ENCODE measurements at regions not wholly inside any gene's neighbourhood (a gene's known extent, or its start where the extent isn't known, plus 50 kb on each side); places are given as distances from the start of the nearest gene placed in this dataset.

DNA sequence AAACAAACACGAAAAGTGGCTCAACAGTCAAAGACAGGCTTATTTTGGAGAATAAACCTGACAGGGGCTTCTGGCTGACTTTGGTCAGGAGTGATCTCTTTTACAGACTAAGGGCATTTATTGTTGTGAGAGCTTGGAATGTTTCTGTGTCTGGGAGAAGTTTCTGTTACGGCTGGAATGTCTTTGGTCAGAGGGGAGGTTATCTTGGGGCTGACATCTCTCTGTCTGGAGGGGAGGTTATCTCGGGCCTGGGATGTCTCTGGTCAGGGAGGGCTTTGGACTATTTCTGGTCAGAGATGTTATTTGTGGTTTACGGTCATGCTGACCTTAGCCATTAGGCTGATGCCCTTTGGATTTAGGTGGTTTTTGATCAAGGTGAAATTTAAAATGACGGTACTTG, 345.5 kb upstream of the FSIP2 start:
- Mint-ChIP-seq H3K4me1 (peaks cover 14 to 17% of the 10 kb centered on the region in 2 experiments), H3K9me3 (no peaks in the 10 kb centered on the region; a peak in 1 of 5 replicates), H3K27me3 (ENCODE audit: low read depth) (no peaks in the 10 kb centered on the region), H3K27ac (no peak overlapping the region; a peak in 2 of 7 replicates), H3K4me3 (no peak overlapping the region), H3K36me3 (ENCODE audit: insufficient read depth in 1 of 3, low read depth in 3 of 3) (no peaks in the 10 kb centered on the region)
- Histone ChIP-seq H2BK12ac (ENCODE audit: insufficient read length, low read depth, low read length) (no peak overlapping the region), H2AK5ac (ENCODE audit: insufficient read length, low read length) (no peak overlapping the region), H2BK20ac (ENCODE audit: low read depth, low read length, poor library complexity, severe bottlenecking) (no peak overlapping the region), H3K23ac (ENCODE audit: insufficient read length, low read depth, low read length) (no peak overlapping the region), H3T11ph (ENCODE audit: low read length) (no peak overlapping the region), H4K8ac (replicated peaks; ENCODE audit: insufficient read length, low read depth, low read length) (no peak overlapping the region), H4K20me1 (ENCODE audit: control insufficient read depth, insufficient read depth, insufficient read length) (no peaks in the 10 kb centered on the region), H3K79me2 (ENCODE audit: insufficient read depth, low read length) (no peaks in the 10 kb centered on the region), H3K27me3 (ENCODE audit: insufficient read depth, low read length) (no peaks in the 10 kb centered on the region), H2AFZ (ENCODE audit: low read length) (no peak overlapping the region), H3K9me3 (ENCODE audit: control insufficient read depth, low read depth, low read length) (no peaks in the 10 kb centered on the region), H2BK15ac (ENCODE audit: low read depth, low read length) (no peak overlapping the region), H3K79me1 (ENCODE audit: insufficient read depth, low read depth, low read length, poor library complexity, severe bottlenecking) (no peaks in the 10 kb centered on the region), H2BK5ac (ENCODE audit: insufficient read length, low read length) (no peak overlapping the region), H3K4ac (ENCODE audit: low read depth, low read length) (no peak overlapping the region), H3K56ac (ENCODE audit: insufficient read length, low read depth, low read length) (no peak overlapping the region), H2BK120ac (ENCODE audit: low read depth, low read length, poor library complexity, severe bottlenecking) (no peak overlapping the region), H4K5ac (ENCODE audit: insufficient read length, low read depth, low read length) (no peak overlapping the region), H3K4me1 (ENCODE audit: insufficient read depth, low read length) (no peaks in the 10 kb centered on the region), H3K14ac (ENCODE audit: insufficient read depth, low read length) (no peak overlapping the region), H3K23me2 (ENCODE audit: insufficient read length, low read depth, low read length, poor library complexity, severe bottlenecking) (no peaks in the 10 kb centered on the region), H4K91ac (ENCODE audit: insufficient read length, low read depth, low read length) (no peak overlapping the region), H3K9ac (ENCODE audit: extremely low read depth, insufficient read length, low read length) (no peak overlapping the region), H3K18ac (ENCODE audit: insufficient read length, low read depth, low read length) (no peak overlapping the region), H3K4me2 (ENCODE audit: insufficient read depth, insufficient read length, low read length) (no peak overlapping the region), H3K27ac (ENCODE audit: insufficient read length, low read depth, low read length) (no peak overlapping the region)
- DNase-seq = no peak
- no CpG with 5 or more reads among the region's 5 CpGs for WGBS (ENCODE audit: extremely low coverage, insufficient read length, low lambda C conversion rate)
- no peak for TF ChIP-seq CTCF (conservative IDR thresholded peaks at IDR 0.05)

Data from H9 (cell line).